Neutrophil (primary cell): ENCODE measurements at regions not wholly inside any gene's neighbourhood (a gene's known extent, or its start where the extent isn't known, plus 50 kb on each side); places are given as distances from the start of the nearest gene placed in this dataset.

ENCODE experiments used
- H3K27ac ChIP-seq: fragments of 200-600 bp; sonication (generic); 2 replicates; pipeline ENCODE4 v1.5.1; 2016; ENCODE audit warnings: mild to moderate bottlenecking, moderate library complexity
- H3K27me3 ChIP-seq: fragments of 200-600 bp; sonication (generic); 2 replicates; pipeline ENCODE4 v1.6.0; 2016; ENCODE audit warnings: mild to moderate bottlenecking
- H3K36me3 ChIP-seq: fragments of 200-600 bp; sonication (generic); 2 replicates; pipeline ENCODE4 v1.5.1; 2017
- H3K4me1 ChIP-seq, 2 experiments: fragments of 200-600 bp in 1 of 2; sonication (generic) in 1 of 2; 1 replicate in 1 of 2; 2 replicates in 1 of 2; pipeline versions ENCODE4 v1.5.1 to v1.6.1; 2013 to 2016; ENCODE audit warnings: low read depth in 1 of 2, low read length in 1 of 2, mild to moderate bottlenecking in 1 of 2, moderate library complexity in 1 of 2; ENCODE audit not compliant: control insufficient read depth in 1 of 2, insufficient read depth in 1 of 2
- H3K4me3 ChIP-seq, 2 experiments: fragments of 200-600 bp in 1 of 2; sonication (generic) in 1 of 2; 1 replicate in 1 of 2; 2 replicates in 1 of 2; pipeline ENCODE4 v1.5.1; 2013 to 2016; ENCODE audit warnings: low read depth in 1 of 2, low read length in 1 of 2, mild to moderate bottlenecking in 1 of 2, moderate library complexity in 1 of 2
- H3K9me3 ChIP-seq: fragments of 200-600 bp; sonication (generic); 2 replicates; pipeline ENCODE4 v1.5.1; 2016
- CTCF ChIP-seq: fragments of 200-600 bp; sonication (generic); IDR thresholded peaks from 2 replicates; pipeline ENCODE4 v1.5.1; 2016; ENCODE audit warnings: antibody characterized with exemption

GRCh38 chr20:20847814-20848213 is 135.4 kb upstream of the RALGAPA2 start:
- H3K4me1 ChIP-seq = peaks cover 3 to 15% of the 10 kb centered on the region in 2 experiments
- TF ChIP-seq CTCF = no peak

GRCh38 chr20:20843982-20844381 is 131.5 kb upstream of the RALGAPA2 start:
- Histone ChIP-seq H3K4me1 (peaks cover 28 to 46% of the 10 kb centered on the region in 2 experiments), H3K36me3 (no peaks in the 10 kb centered on the region), H3K27me3 (no peaks in the 10 kb centered on the region), H3K9me3 (no peaks in the 10 kb centered on the region), H3K27ac (no peak overlapping the region), H3K4me3 (no peak overlapping the region)
- TF ChIP-seq CTCF = no peak

More at GRCh38 chr20:20847814-20848213, 135.4 kb upstream of the RALGAPA2 start:
- H3K4me3 ChIP-seq = no peak overlapping the region
- H3K36me3 ChIP-seq = no peaks in the 10 kb centered on the region
- H3K9me3 ChIP-seq = no peaks in the 10 kb centered on the region
- no peaks in the 10 kb centered on the region for H3K27me3 ChIP-seq
- H3K27ac ChIP-seq = no peak overlapping the region

GRCh38 chr20:20839771-20840170 is 127.3 kb upstream of the RALGAPA2 start:
- H3K27ac ChIP-seq = no peak overlapping the region
- H3K4me3 ChIP-seq = no peak overlapping the region
- no peak for TF ChIP-seq CTCF
- peaks cover 34 to 53% of the 10 kb centered on the region in 2 experiments for H3K4me1 ChIP-seq
- no peaks in the 10 kb centered on the region for H3K9me3 ChIP-seq
- no peaks in the 10 kb centered on the region for H3K36me3 ChIP-seq
- H3K27me3 ChIP-seq = no peaks in the 10 kb centered on the region

GRCh38 chr20:20837574-20838021 is 125.2 kb upstream of the RALGAPA2 start:
- TF ChIP-seq CTCF = no peak
- Histone ChIP-seq H3K36me3 (no peaks in the 10 kb centered on the region), H3K27me3 (peaks cover 9% of the 10 kb centered on the region), H3K4me1 (peaks cover 34 to 43% of the 10 kb centered on the region in 2 experiments), H3K4me3 (no peak overlapping the region), H3K9me3 (no peaks in the 10 kb centered on the region), H3K27ac (no peak overlapping the region)

- peaks cover 33 to 38% of the 10 kb centered on the region in 2 experiments for H3K4me1 ChIP-seq
- H3K36me3 ChIP-seq = no peaks in the 10 kb centered on the region
- TF ChIP-seq CTCF = no peak
- no peaks in the 10 kb centered on the region for H3K9me3 ChIP-seq
- H3K27ac ChIP-seq = no peak overlapping the region
- no peak overlapping the region for H3K4me3 ChIP-seq
- peaks cover 9% of the 10 kb centered on the region for H3K27me3 ChIP-seq
These were observed 124.4 kb upstream of the RALGAPA2 start for GRCh38 chr20:20836836-20837235.

- Histone ChIP-seq H3K4me3 (no peak overlapping the region), H3K27me3 (peaks cover 9% of the 10 kb centered on the region), H3K27ac (no peak overlapping the region), H3K9me3 (no peaks in the 10 kb centered on the region), H3K4me1 (peaks cover 24 to 29% of the 10 kb centered on the region in 2 experiments), H3K36me3 (no peaks in the 10 kb centered on the region)
- TF ChIP-seq CTCF = no peak
These were observed 123.5 kb upstream of the RALGAPA2 start for GRCh38 chr20:20835897-20836296.
